HEK293 (cell line): ENCODE measurements at regions not wholly inside any gene's neighbourhood (a gene's known extent, or its start where the extent isn't known, plus 50 kb on each side); places are given as distances from the start of the nearest gene placed in this dataset.

Experiments used
- CTCF ChIA-PET: fragments of 350-600 bp; formaldehyde crosslinking; extraction: SDS; loops from one replicate; lab custom pipeline; 2021; ENCODE audit warnings: antibody characterized with exemption; lab: Yijun Ruan, JAX
- POLR2A ChIA-PET: fragments of 300-600 bp; formaldehyde crosslinking; extraction: SDS; loops from one replicate; lab custom pipeline; 2020; ENCODE audit warnings: antibody characterized with exemption, inconsistent platforms; lab: Yijun Ruan, JAX
- H3K27ac ChIP-seq: fragments of 200-500 bp; sonication (Bioruptor generic); 2 replicates; pipeline ENCODE4 v1.5.1; 2014; ENCODE audit warnings: low read depth, low read length, control low read depth, inconsistent platforms; ENCODE audit errors: extremely low read depth
- H3K36me3 ChIP-seq, 2 experiments: fragments of 200-500 bp in 1 of 2; sonication (Bioruptor generic) in 1 of 2; 1 replicate in 1 of 2; 2 replicates in 1 of 2; pipeline ENCODE4 v1.5.1; 2014 to 2017; ENCODE audit warnings: inconsistent platforms in 2 of 2, low read length in 2 of 2; ENCODE audit not compliant: control insufficient read depth in 2 of 2, insufficient read depth in 1 of 2
- H3K4me1 ChIP-seq: fragments of 200-500 bp; sonication (Bioruptor generic); 2 replicates; pipeline ENCODE4 v1.5.1; 2014; ENCODE audit warnings: mild to moderate bottlenecking, low read length, inconsistent platforms; ENCODE audit not compliant: control insufficient read depth, insufficient read depth
- H3K4me3 ChIP-seq: 2 replicates; pipeline ENCODE4 v1.5.1; 2011; ENCODE audit warnings: low read depth, mild to moderate bottlenecking, control low read depth, low read length, moderate library complexity
- H3K9me3 ChIP-seq: fragments of 200-500 bp; sonication (Bioruptor generic); 2 replicates; pipeline ENCODE4 v1.5.1; 2014; ENCODE audit warnings: low read depth, low read length, inconsistent platforms; ENCODE audit not compliant: control insufficient read depth, insufficient read depth
- GLI4 ChIP-seq: fragments of 450-650 bp; formaldehyde crosslinking; IDR thresholded peaks from 2 replicates; pipeline ENCODE4 v1.5.1; 2016; ENCODE audit warnings: missing biosample characterization, missing genetic modification characterization
- GLIS2 ChIP-seq: fragments of 450-650 bp; formaldehyde crosslinking; IDR thresholded peaks from 2 replicates; pipeline ENCODE4 v1.5.1; 2016; ENCODE audit warnings: missing biosample characterization, missing genetic modification characterization
- ZBTB1 ChIP-seq: fragments of 450-650 bp; formaldehyde crosslinking; IDR thresholded peaks from 2 replicates; pipeline ENCODE4 v1.5.1; 2016; ENCODE audit warnings: missing biosample characterization, missing genetic modification characterization
- ZBTB7A ChIP-seq: fragments of 450-650 bp; formaldehyde crosslinking; IDR thresholded peaks from 2 replicates; pipeline ENCODE4 v1.5.1; 2016; ENCODE audit warnings: low read depth, missing biosample characterization, missing genetic modification characterization
- ZNF16 ChIP-seq: fragments of 450-650 bp; formaldehyde crosslinking; IDR thresholded peaks from 2 replicates; pipeline ENCODE4 v1.5.1; 2016; ENCODE audit warnings: low read depth, missing biosample characterization, missing genetic modification characterization
- ZNF221 ChIP-seq: fragments of 450-650 bp; formaldehyde crosslinking; IDR thresholded peaks from 2 replicates; pipeline ENCODE4 v1.5.1; 2017; ENCODE audit warnings: missing biosample characterization, missing genetic modification characterization, borderline replicate concordance
- ZNF623 ChIP-seq: fragments of 450-650 bp; formaldehyde crosslinking; IDR thresholded peaks from 2 replicates; pipeline ENCODE4 v1.5.1; 2016; ENCODE audit warnings: missing biosample characterization, missing genetic modification characterization
- ZNF747 ChIP-seq: fragments of 450-650 bp; formaldehyde crosslinking; IDR thresholded peaks from 2 replicates; pipeline ENCODE4 v1.5.1; 2016; ENCODE audit warnings: missing biosample characterization, missing genetic modification characterization
- TF ChIP-seq, protein P1 (sequence below): fragments of 450-650 bp; formaldehyde crosslinking; IDR thresholded peaks from 2 replicates; pipeline ENCODE4 v1.5.1; 2016; ENCODE audit warnings: missing biosample characterization, missing genetic modification characterization
- TF ChIP-seq, protein P2 (sequence below): fragments of 450-650 bp; formaldehyde crosslinking; IDR thresholded peaks from 2 replicates; pipeline ENCODE4 v1.5.1; 2016; ENCODE audit warnings: missing biosample characterization, missing genetic modification characterization
- TF ChIP-seq, protein P3 (sequence below): fragments of 450-650 bp; formaldehyde crosslinking; IDR thresholded peaks from 2 replicates; pipeline ENCODE4 v1.5.1; 2016; ENCODE audit warnings: missing biosample characterization, missing genetic modification characterization
- TF ChIP-seq, protein P4 (sequence below): fragments of 450-650 bp; formaldehyde crosslinking; IDR thresholded peaks from 2 replicates; pipeline ENCODE4 v1.5.1; 2016; ENCODE audit warnings: missing biosample characterization, missing genetic modification characterization
- TF ChIP-seq, protein P5 (sequence below): fragments of 450-650 bp; formaldehyde crosslinking; IDR thresholded peaks from 2 replicates; pipeline ENCODE4 v1.5.1; 2016; ENCODE audit warnings: missing biosample characterization, missing genetic modification characterization

DNA sequence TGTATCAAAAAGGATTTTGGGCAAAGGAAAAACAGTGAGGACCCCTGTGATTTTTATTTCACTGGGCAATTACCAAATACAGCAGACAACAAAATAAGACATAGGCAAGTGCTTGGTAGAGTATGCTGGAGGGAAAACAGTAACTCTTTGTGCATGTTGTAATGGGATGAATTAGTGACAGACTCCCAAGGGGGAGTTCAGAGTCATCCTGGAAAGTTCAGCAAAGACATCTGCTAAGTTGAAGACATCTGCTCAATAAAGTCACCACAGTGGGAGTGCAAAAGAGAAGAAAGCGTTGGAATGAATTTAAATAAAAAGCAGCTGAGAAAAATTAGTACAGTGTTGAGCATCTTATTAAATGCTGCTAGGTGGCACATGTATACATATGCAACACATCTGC lies 378.8 kb upstream of the ISX start:
- H3K4me1 ChIP-seq, result no peaks in the 10 kb centered on the region
- TF ChIP-seq ZNF747 (tag by site-specific recombination) (no peak), ZNF221 (no peak), GLIS2 (no peak), GLI4 (tag by site-specific recombination) (no peak)
- TF ChIP-seq, protein P1, sequence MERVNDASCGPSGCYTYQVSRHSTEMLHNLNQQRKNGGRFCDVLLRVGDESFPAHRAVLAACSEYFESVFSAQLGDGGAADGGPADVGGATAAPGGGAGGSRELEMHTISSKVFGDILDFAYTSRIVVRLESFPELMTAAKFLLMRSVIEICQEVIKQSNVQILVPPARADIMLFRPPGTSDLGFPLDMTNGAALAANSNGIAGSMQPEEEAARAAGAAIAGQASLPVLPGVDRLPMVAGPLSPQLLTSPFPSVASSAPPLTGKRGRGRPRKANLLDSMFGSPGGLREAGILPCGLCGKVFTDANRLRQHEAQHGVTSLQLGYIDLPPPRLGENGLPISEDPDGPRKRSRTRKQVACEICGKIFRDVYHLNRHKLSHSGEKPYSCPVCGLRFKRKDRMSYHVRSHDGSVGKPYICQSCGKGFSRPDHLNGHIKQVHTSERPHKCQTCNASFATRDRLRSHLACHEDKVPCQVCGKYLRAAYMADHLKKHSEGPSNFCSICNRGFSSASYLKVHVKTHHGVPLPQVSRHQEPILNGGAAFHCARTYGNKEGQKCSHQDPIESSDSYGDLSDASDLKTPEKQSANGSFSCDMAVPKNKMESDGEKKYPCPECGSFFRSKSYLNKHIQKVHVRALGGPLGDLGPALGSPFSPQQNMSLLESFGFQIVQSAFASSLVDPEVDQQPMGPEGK, result no peak
- ChIA-PET CTCF (no interaction called here), POLR2A (no interaction called here)
- no peaks in the 10 kb centered on the region for H3K9me3 ChIP-seq
- no peak overlapping the region for H3K4me3 ChIP-seq
- no peak overlapping the region for H3K27ac ChIP-seq
- H3K36me3 ChIP-seq, result no peaks in the 10 kb centered on the region

DNA sequence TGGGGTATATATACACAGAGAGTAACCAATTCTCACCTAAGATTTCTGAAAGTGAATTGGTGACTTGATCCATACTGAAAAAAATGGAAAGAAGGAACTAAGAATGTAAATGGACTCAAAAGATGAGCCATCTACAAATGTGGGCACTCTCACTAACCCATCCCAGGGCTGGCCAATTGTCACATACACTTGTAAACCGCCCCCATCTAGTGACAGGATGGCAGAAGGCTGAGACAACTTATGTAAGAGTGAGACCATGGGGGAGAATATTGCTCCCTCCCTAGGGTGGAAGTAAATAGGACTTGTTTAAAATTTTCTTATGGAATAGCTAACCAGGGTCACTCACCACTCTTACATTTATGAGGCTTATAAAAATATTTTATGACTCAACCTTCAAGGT lies 377.1 kb upstream of the ISX start:
- CTCF ChIA-PET, result no interaction called here
- H3K36me3 ChIP-seq, result no peaks in the 10 kb centered on the region
- H3K27ac ChIP-seq, result no peak overlapping the region
- TF ChIP-seq ZBTB1 (tag by site-specific recombination), result no peak
- no peak for TF ChIP-seq ZNF221
- TF ChIP-seq, protein P2, sequence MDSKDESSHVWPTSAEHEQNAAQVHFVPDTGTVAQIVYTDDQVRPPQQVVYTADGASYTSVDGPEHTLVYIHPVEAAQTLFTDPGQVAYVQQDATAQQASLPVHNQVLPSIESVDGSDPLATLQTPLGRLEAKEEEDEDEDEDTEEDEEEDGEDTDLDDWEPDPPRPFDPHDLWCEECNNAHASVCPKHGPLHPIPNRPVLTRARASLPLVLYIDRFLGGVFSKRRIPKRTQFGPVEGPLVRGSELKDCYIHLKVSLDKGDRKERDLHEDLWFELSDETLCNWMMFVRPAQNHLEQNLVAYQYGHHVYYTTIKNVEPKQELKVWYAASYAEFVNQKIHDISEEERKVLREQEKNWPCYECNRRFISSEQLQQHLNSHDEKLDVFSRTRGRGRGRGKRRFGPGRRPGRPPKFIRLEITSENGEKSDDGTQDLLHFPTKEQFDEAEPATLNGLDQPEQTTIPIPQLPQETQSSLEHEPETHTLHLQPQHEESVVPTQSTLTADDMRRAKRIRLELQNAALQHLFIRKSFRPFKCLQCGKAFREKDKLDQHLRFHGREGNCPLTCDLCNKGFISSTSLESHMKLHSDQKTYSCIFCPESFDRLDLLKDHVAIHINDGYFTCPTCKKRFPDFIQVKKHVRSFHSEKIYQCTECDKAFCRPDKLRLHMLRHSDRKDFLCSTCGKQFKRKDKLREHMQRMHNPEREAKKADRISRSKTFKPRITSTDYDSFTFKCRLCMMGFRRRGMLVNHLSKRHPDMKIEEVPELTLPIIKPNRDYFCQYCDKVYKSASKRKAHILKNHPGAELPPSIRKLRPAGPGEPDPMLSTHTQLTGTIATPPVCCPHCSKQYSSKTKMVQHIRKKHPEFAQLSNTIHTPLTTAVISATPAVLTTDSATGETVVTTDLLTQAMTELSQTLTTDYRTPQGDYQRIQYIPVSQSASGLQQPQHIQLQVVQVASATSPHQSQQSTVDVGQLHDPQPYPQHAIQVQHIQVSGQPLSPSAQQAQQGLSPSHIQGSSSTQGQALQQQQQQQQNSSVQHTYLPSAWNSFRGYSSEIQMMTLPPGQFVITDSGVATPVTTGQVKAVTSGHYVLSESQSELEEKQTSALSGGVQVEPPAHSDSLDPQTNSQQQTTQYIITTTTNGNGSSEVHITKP (tag by site-specific recombination), result no peak
- TF ChIP-seq, protein P3, sequence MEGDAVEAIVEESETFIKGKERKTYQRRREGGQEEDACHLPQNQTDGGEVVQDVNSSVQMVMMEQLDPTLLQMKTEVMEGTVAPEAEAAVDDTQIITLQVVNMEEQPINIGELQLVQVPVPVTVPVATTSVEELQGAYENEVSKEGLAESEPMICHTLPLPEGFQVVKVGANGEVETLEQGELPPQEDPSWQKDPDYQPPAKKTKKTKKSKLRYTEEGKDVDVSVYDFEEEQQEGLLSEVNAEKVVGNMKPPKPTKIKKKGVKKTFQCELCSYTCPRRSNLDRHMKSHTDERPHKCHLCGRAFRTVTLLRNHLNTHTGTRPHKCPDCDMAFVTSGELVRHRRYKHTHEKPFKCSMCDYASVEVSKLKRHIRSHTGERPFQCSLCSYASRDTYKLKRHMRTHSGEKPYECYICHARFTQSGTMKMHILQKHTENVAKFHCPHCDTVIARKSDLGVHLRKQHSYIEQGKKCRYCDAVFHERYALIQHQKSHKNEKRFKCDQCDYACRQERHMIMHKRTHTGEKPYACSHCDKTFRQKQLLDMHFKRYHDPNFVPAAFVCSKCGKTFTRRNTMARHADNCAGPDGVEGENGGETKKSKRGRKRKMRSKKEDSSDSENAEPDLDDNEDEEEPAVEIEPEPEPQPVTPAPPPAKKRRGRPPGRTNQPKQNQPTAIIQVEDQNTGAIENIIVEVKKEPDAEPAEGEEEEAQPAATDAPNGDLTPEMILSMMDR, result no peak
- no peak for TF ChIP-seq ZBTB7A
- TF ChIP-seq, protein P4, sequence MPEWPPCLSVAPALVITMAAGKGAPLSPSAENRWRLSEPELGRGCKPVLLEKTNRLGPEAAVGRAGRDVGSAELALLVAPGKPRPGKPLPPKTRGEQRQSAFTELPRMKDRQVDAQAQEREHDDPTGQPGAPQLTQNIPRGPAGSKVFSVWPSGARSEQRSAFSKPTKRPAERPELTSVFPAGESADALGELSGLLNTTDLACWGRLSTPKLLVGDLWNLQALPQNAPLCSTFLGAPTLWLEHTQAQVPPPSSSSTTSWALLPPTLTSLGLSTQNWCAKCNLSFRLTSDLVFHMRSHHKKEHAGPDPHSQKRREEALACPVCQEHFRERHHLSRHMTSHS (tag by site-specific recombination), result no peak
- TF ChIP-seq ZNF16 (tag by site-specific recombination), result no peak
- TF ChIP-seq, all 188 proteins: peak for 0
- H3K4me1 ChIP-seq, result no peaks in the 10 kb centered on the region
- H3K9me3 ChIP-seq, result no peaks in the 10 kb centered on the region
- POLR2A ChIA-PET, result no interaction called here
- no peak overlapping the region for H3K4me3 ChIP-seq

DNA sequence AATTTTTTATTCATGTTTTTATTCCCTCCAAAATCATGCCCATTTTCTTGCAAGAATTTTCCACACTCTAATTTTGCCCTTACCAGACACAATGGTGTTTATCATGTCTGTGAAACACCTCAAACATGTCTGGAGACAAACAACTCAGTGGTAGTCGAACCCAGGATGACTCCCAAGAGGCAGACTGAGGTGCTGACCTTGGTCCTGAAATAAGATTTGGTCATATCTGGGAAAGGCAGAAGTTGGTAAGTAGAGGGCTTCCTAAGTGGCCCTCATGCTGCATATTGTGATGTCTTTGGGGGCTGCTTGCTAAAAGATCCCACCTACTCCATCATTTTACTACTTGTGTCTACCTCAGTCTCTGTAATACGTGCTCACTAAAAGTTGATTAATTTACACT lies 369.4 kb upstream of the ISX start:
- TF ChIP-seq, protein P5, sequence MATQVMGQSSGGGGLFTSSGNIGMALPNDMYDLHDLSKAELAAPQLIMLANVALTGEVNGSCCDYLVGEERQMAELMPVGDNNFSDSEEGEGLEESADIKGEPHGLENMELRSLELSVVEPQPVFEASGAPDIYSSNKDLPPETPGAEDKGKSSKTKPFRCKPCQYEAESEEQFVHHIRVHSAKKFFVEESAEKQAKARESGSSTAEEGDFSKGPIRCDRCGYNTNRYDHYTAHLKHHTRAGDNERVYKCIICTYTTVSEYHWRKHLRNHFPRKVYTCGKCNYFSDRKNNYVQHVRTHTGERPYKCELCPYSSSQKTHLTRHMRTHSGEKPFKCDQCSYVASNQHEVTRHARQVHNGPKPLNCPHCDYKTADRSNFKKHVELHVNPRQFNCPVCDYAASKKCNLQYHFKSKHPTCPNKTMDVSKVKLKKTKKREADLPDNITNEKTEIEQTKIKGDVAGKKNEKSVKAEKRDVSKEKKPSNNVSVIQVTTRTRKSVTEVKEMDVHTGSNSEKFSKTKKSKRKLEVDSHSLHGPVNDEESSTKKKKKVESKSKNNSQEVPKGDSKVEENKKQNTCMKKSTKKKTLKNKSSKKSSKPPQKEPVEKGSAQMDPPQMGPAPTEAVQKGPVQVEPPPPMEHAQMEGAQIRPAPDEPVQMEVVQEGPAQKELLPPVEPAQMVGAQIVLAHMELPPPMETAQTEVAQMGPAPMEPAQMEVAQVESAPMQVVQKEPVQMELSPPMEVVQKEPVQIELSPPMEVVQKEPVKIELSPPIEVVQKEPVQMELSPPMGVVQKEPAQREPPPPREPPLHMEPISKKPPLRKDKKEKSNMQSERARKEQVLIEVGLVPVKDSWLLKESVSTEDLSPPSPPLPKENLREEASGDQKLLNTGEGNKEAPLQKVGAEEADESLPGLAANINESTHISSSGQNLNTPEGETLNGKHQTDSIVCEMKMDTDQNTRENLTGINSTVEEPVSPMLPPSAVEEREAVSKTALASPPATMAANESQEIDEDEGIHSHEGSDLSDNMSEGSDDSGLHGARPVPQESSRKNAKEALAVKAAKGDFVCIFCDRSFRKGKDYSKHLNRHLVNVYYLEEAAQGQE (tag by site-specific recombination), result peak; percentile 61; the same call in 1 of the 2 replicates
- TF ChIP-seq ZNF623 (tag by site-specific recombination), result no peak
- no peaks in the 10 kb centered on the region for H3K36me3 ChIP-seq
- ChIA-PET CTCF (no interaction called here), POLR2A (no interaction called here)
- H3K4me3 ChIP-seq, result no peak overlapping the region
- H3K4me1 ChIP-seq, result no peaks in the 10 kb centered on the region
- H3K27ac ChIP-seq, result no peak overlapping the region
- no peaks in the 10 kb centered on the region for H3K9me3 ChIP-seq
